ENCODE measurements at regions not wholly inside any gene's neighbourhood (a gene's known extent, or its start where the extent isn't known, plus 50 kb on each side); places are given as distances from the start of the nearest gene placed in this dataset.

DNA sequence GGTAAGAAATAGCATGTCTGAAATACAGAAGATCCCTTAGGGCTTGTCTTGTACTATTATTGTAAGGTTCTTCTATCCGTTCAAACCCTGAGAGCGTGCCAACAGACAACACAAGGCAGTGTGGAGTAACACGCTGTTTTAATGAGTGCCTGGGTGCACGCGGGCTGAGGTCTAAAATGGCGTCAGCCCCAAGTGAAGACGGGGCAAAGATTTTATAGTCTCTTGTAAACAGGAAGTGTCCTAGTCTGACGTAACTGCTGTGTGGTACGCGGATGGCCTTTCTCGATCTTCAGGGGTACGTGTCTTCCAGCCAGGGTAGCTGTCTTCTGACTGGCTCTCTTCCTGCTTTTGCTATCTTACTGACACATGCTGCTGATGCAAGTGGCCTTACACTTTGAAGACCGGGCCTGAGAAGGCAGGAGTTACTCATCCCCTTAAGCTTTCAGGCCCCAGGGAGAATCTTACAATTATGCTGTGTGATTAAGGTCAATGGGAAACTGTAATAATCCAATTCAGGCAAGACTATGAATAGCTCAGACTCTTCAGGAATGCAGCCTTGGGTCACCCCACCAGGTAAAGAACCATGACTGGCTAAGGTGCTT is 1812.0 kb upstream of the CDH9 start:
- Histone ChIP-seq H3K4me1 (ENCODE audit: insufficient read depth, low read length, poor library complexity, severe bottlenecking) (no peaks in the 10 kb centered on the region), H3K79me2 (ENCODE audit: insufficient read depth, low read depth, low read length) (no peaks in the 10 kb centered on the region), H2AFZ (ENCODE audit: low read length) (no peak overlapping the region), H3K9me2 (ENCODE audit: insufficient read depth, low read length) (no peaks in the 10 kb centered on the region), H3K4me3 (ENCODE audit: low read depth, low read length, poor library complexity, severe bottlenecking) (no peak overlapping the region), H3K27ac (ENCODE audit: low read depth, low read length, poor library complexity, severe bottlenecking) (no peak overlapping the region), H4K20me1 (ENCODE audit: insufficient read depth, low read length) (no peaks in the 10 kb centered on the region), H3K9me3 (ENCODE audit: low read length) (no peaks in the 10 kb centered on the region), H3K36me3 (ENCODE audit: insufficient read depth, low read length) (no peaks in the 10 kb centered on the region), H3K4me2 (ENCODE audit: low read length) (no peak overlapping the region)
- ChIA-PET POLR2A (no interaction called here), CTCF (ENCODE audit: unreplicated experiment) (no interaction called here)
- no peak for DNase-seq (ENCODE audit: low spot score)
- intact Hi-C loops (cut with micrococcal nuclease; ENCODE audit: unreplicated experiment) = no loop called here
- TF ChIP-seq EZH2phosphoT487 (IDR thresholded peaks at IDR 0.05; ENCODE audit: borderline replicate concordance, low read depth, low read length) = no peak
- TF ChIP-seq, protein P1, sequence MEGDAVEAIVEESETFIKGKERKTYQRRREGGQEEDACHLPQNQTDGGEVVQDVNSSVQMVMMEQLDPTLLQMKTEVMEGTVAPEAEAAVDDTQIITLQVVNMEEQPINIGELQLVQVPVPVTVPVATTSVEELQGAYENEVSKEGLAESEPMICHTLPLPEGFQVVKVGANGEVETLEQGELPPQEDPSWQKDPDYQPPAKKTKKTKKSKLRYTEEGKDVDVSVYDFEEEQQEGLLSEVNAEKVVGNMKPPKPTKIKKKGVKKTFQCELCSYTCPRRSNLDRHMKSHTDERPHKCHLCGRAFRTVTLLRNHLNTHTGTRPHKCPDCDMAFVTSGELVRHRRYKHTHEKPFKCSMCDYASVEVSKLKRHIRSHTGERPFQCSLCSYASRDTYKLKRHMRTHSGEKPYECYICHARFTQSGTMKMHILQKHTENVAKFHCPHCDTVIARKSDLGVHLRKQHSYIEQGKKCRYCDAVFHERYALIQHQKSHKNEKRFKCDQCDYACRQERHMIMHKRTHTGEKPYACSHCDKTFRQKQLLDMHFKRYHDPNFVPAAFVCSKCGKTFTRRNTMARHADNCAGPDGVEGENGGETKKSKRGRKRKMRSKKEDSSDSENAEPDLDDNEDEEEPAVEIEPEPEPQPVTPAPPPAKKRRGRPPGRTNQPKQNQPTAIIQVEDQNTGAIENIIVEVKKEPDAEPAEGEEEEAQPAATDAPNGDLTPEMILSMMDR (conservative IDR thresholded peaks at IDR 0.05; ENCODE audit: low read length) = no peak
- BruUV-seq (replicated peaks) = no TSS peak

DNA sequence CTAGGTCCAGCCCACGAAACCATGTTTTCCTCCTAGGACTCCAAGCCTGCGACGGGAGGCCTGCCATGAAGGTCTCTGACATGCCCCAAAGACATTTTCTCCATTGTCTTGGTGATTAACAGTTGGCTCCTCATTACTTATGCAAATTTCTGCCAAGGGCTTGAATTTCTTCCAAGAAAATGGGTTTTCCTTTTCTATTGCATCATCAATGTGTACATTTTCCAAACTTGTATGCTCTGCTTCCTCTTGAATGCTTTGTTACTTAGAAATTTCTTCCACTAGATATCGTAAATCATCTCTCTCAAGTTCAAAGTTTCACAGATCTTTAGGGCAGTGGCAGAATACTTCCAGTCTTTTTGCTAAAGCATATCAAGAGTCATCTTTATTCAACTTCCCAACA is 1792.7 kb upstream of the CDH9 start:
- Histone ChIP-seq H3K4me3 (ENCODE audit: low read depth, low read length, poor library complexity, severe bottlenecking) (no peak overlapping the region), H3K27ac (ENCODE audit: low read depth, low read length, poor library complexity, severe bottlenecking) (no peak overlapping the region), H3K79me2 (ENCODE audit: insufficient read depth, low read depth, low read length) (no peaks in the 10 kb centered on the region), H3K36me3 (ENCODE audit: insufficient read depth, low read length) (no peaks in the 10 kb centered on the region), H3K9me3 (ENCODE audit: low read length) (peaks cover 7% of the 10 kb centered on the region; the same call in 1 of the 2 replicates), H3K4me2 (ENCODE audit: low read length) (no peak overlapping the region), H3K9me2 (ENCODE audit: insufficient read depth, low read length) (no peaks in the 10 kb centered on the region), H4K20me1 (ENCODE audit: insufficient read depth, low read length) (no peaks in the 10 kb centered on the region), H3K4me1 (ENCODE audit: insufficient read depth, low read length, poor library complexity, severe bottlenecking) (no peaks in the 10 kb centered on the region), H2AFZ (ENCODE audit: low read length) (no peak overlapping the region)
- no peak for DNase-seq (ENCODE audit: low spot score)
- intact Hi-C loops (cut with micrococcal nuclease; ENCODE audit: unreplicated experiment) = no loop called here
- TF ChIP-seq, protein P1 (conservative IDR thresholded peaks at IDR 0.05; ENCODE audit: low read length) = no peak
- no peak for TF ChIP-seq EZH2phosphoT487 (IDR thresholded peaks at IDR 0.05; ENCODE audit: borderline replicate concordance, low read depth, low read length)
- ChIA-PET CTCF (ENCODE audit: unreplicated experiment) (no interaction called here), POLR2A (no interaction called here)
- no TSS peak for BruUV-seq (replicated peaks)

DNA sequence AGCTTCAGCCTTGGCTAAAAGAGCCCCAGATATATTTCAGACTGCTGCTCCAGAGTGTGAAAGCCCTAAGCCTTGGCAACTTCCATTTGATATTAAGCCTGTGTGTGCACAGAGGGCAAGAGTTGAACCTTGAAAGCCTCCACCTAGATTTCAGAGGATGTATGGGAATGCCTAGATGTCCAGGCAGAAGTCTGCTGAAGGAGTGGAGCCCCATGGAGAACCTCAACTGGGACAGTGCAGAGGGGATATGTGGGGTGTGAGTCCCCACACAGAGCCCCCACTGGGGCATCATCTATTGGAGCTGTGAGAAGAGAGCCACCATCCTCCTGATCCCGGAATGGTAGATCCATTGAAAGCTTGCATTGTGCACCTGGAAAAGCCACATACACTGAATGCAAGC is 1784.8 kb upstream of the CDH9 start:
- Histone ChIP-seq H4K20me1 (ENCODE audit: insufficient read depth, low read length) (no peaks in the 10 kb centered on the region), H3K9me2 (ENCODE audit: insufficient read depth, low read length) (no peaks in the 10 kb centered on the region), H3K36me3 (ENCODE audit: insufficient read depth, low read length) (no peaks in the 10 kb centered on the region), H3K4me1 (ENCODE audit: insufficient read depth, low read length, poor library complexity, severe bottlenecking) (no peaks in the 10 kb centered on the region), H3K9me3 (ENCODE audit: low read length) (0 out of 2 replicates have a peak, but pooled peaks cover 12% of the 10 kb centered on the region), H3K4me3 (ENCODE audit: low read depth, low read length, poor library complexity, severe bottlenecking) (no peak overlapping the region), H3K27ac (ENCODE audit: low read depth, low read length, poor library complexity, severe bottlenecking) (no peak overlapping the region), H2AFZ (ENCODE audit: low read length) (no peak overlapping the region), H3K4me2 (ENCODE audit: low read length) (no peak overlapping the region), H3K79me2 (ENCODE audit: insufficient read depth, low read depth, low read length) (no peaks in the 10 kb centered on the region)
- no TSS peak for BruUV-seq (replicated peaks)
- intact Hi-C loops (cut with micrococcal nuclease; ENCODE audit: unreplicated experiment) = no loop called here
- no peak for DNase-seq (ENCODE audit: low spot score)
- POLR2A ChIA-PET = interaction anchor here (0.6 kb wide), 1 partner anchor 37 kb away, joined by 3 read pairs; no protein-coding TSS in a partner anchor
- CTCF ChIA-PET (ENCODE audit: unreplicated experiment) = no interaction called here
- no peak for TF ChIP-seq EZH2phosphoT487 (IDR thresholded peaks at IDR 0.05; ENCODE audit: borderline replicate concordance, low read depth, low read length)
- TF ChIP-seq, protein P1 (conservative IDR thresholded peaks at IDR 0.05; ENCODE audit: low read length) = no peak

Data from OCI-LY7 (cell line).